B cell (primary cell): ENCODE measurements at regions not wholly inside any gene's neighbourhood (a gene's known extent, or its start where the extent isn't known, plus 50 kb on each side); places are given as distances from the start of the nearest gene placed in this dataset.

Experiments used
- CTCF ChIP-seq: fragments of 200-600 bp; IDR thresholded peaks from one replicate; pipeline ENCODE4 v1.8.0; 2022; ENCODE audit warnings: antibody characterized with exemption, mild to moderate bottlenecking
- EZH2 ChIP-seq: IDR thresholded peaks from 2 replicates; pipeline ENCODE4 v1.6.1; 2012; ENCODE audit warnings: borderline replicate concordance, low read depth, mild to moderate bottlenecking, moderate library complexity, low read length; ENCODE audit not compliant: insufficient read depth, poor library complexity, severe bottlenecking

- no peak for TF ChIP-seq CTCF
- TF ChIP-seq EZH2, result no peak
These were observed 97.5 kb upstream of the MYLIP start for GRCh38 chr6:16031278-16031981.
